Upper lobe of left lung (tissue), 6 donors: ENCODE measurements at regions not wholly inside any gene's neighbourhood (a gene's known extent, or its start where the extent isn't known, plus 50 kb on each side); places are given as distances from the start of the nearest gene placed in this dataset.

Experiments
- ATAC-seq, 2 donors: fragments of 200-7000 bp; cut with Tn5 transposase; one replicate each; pipeline ENCODE4 v1.9.1; 2022; ENCODE audit warnings: mild to moderate bottlenecking in 2 of 2, moderate library complexity in 2 of 2; ENCODE audit not compliant: low FRiP score in 2 of 2
- DNase-seq, 2 donors: peaks; one replicate each; pipeline ENCODE4 v3.0.0-alpha.2; 2019 to 2020
- H3K27ac ChIP-seq, 4 donors: fragments of 200-600 bp; sonication (generic); one replicate each; pipeline ENCODE4 v1.5.1; 2016 to 2019
- H3K27me3 ChIP-seq, 4 donors: fragments of 200-600 bp; sonication (generic); one replicate each; pipeline ENCODE4 v1.5.1; 2017 to 2019
- H3K36me3 ChIP-seq, 4 donors: fragments of 200-600 bp; sonication (generic); one replicate each; pipeline ENCODE4 v1.5.1; 2016 to 2019
- H3K4me1 ChIP-seq, 4 donors: fragments of 200-600 bp; sonication (generic); one replicate each; pipeline ENCODE4 v1.5.1; 2018 to 2019
- H3K4me3 ChIP-seq, 4 donors: fragments of 200-600 bp; sonication (generic); one replicate each; pipeline ENCODE4 v1.5.1; 2017 to 2019; ENCODE audit warnings: mild to moderate bottlenecking in 2 of 4, moderate library complexity in 1 of 4
- H3K9me3 ChIP-seq, 4 donors: fragments of 200-600 bp; sonication (generic); one replicate each; pipeline ENCODE4 v1.5.1; 2018 to 2019
- EP300 ChIP-seq, 4 donors: sonication (generic); formaldehyde crosslinking; IDR thresholded peaks; one replicate each; pipeline ENCODE4 v1.5.1; 2017; ENCODE audit warnings: antibody characterized with exemption in 4 of 4, control low read depth in 2 of 4
- POLR2A ChIP-seq, 4 donors: fragments of 450-650 bp; IDR thresholded peaks; one replicate each; pipeline ENCODE4 v1.5.1; 2016 to 2017; ENCODE audit warnings: antibody characterized with exemption in 4 of 4, mild to moderate bottlenecking in 2 of 4
- POLR2AphosphoS5 ChIP-seq, 2 donors: sonication (generic); formaldehyde crosslinking; IDR thresholded peaks; one replicate each; pipeline ENCODE4 v1.5.1; 2017; ENCODE audit warnings: antibody characterized with exemption in 2 of 2
- WGBS, 2 donors: methylation state at CpG; one replicate each; pipeline ENCODE4 v1.1.5; 2017 to 2018; 5-methylcytosine and 5-hydroxymethylcytosine counted together
- TF ChIP-seq, protein P1 (sequence below), 6 experiments: fragments of 450-650 bp in 4 of 6; fragments of 200-600 bp in 2 of 6; sonication (generic) in 2 of 6; IDR thresholded peaks; one replicate each; pipeline ENCODE4 v1.5.1; 2016 to 2019; ENCODE audit warnings: antibody characterized with exemption in 6 of 6
- donor health status: DM: no; HTN: no; CAD: no; lungs with moderate emphysema.
- donor health status: DM: no; HTN: yes; CAD: no; lungs with severe emphysema.

DNA sequence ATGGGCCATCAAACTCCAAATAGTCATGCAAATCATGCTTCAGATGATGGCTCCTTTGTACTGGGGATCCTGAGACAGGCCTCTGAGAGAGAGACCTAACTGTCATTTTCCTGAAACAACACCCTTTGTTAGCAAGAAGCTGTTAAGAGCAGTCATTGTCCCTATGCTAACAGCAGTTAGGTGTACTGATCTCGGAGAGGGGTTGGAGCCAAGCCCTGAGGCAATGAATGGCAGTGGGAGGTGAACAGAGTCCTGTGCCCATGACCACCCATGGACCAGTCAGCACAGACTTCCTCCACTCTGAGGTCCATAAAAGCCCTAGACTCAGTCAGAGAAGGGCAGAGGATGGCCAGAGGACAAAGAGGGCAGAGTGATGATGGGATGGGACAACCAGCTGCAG, 747.6 kb upstream of the LRFN5 start:
- no peaks in the 10 kb centered on the region for H3K4me1 ChIP-seq
- no peak for TF ChIP-seq EP300 (IDR thresholded peaks at IDR 0.05)
- TF ChIP-seq, protein P1, sequence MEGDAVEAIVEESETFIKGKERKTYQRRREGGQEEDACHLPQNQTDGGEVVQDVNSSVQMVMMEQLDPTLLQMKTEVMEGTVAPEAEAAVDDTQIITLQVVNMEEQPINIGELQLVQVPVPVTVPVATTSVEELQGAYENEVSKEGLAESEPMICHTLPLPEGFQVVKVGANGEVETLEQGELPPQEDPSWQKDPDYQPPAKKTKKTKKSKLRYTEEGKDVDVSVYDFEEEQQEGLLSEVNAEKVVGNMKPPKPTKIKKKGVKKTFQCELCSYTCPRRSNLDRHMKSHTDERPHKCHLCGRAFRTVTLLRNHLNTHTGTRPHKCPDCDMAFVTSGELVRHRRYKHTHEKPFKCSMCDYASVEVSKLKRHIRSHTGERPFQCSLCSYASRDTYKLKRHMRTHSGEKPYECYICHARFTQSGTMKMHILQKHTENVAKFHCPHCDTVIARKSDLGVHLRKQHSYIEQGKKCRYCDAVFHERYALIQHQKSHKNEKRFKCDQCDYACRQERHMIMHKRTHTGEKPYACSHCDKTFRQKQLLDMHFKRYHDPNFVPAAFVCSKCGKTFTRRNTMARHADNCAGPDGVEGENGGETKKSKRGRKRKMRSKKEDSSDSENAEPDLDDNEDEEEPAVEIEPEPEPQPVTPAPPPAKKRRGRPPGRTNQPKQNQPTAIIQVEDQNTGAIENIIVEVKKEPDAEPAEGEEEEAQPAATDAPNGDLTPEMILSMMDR (IDR thresholded peaks at IDR 0.05): no peak
- 39% methylated on average over 1 of the region's 1 CpG; no CpG with 5 or more reads in 1 of the 2 donors for WGBS, 2 donors
- peaks cover 0 to 6% (median 0%) of the 10 kb centered on the region in 4 donors for H3K9me3 ChIP-seq
- H3K27ac ChIP-seq: no peak overlapping the region
- no peak overlapping the region for H3K4me3 ChIP-seq
- H3K27me3 ChIP-seq: no peaks in the 10 kb centered on the region
- no peaks in the 10 kb centered on the region for H3K36me3 ChIP-seq
- DNase-seq (no peak), ATAC-seq (peak; percentile 30 to 31)

DNA sequence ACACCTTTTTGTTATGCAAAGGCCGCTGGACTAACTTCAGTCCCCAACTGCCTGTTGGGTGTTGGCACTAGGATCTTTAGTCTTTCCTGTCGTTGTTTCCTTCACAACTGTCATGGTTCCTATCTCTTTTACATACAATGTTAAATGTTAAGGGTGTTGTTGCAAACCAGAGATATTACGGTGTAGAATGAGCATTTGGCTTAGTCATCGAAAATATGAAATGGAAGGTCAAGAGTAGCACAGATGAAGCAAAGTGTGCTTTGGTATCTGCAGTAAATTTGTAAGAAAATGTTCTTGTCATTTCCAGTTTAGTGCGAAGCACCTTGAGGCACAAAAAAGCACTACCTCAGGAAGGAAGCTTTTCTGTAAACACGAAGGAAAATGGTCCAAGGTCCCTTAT, 751.3 kb upstream of the LRFN5 start:
- Histone ChIP-seq H3K4me3 (no peak overlapping the region), H3K9me3 (peaks cover 0 to 6% (median 0%) of the 10 kb centered on the region in 4 donors), H3K27ac (no peak overlapping the region), H3K36me3 (no peaks in the 10 kb centered on the region), H3K4me1 (no peaks in the 10 kb centered on the region), H3K27me3 (no peaks in the 10 kb centered on the region)
- WGBS, 2 donors: 69 to 79% methylated on average over 6 of the region's 6 CpGs
- ATAC-seq: no peak
- no peak for TF ChIP-seq EP300 (IDR thresholded peaks at IDR 0.05)
- TF ChIP-seq POLR2A (IDR thresholded peaks at IDR 0.05): no peak
- TF ChIP-seq, protein P1 (IDR thresholded peaks at IDR 0.05): no peak
- no peak for TF ChIP-seq POLR2AphosphoS5 (IDR thresholded peaks at IDR 0.05)
- no peak for DNase-seq

DNA sequence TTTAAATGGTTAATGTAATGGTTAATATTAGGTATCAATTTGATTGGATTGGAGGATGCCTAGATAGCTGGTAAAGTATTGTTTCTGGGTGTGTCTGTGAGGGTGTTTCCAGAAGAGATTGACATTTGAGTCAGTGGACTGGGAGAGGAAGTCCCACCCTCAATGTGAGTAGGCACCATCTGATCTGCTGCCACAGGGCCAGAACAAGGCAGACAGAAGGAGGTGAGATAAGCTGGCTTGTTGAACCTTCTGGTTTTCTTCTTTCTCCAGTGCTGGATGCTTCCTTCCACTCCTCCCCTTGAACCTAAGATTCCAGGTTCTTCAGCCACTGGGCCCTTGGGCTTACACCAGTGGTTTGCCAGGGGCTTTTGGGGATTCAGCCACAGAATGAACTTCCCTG, 756.5 kb upstream of the LRFN5 start:
- no peak overlapping the region for H3K4me3 ChIP-seq
- no peaks in the 10 kb centered on the region for H3K4me1 ChIP-seq
- TF ChIP-seq POLR2A (IDR thresholded peaks at IDR 0.05): no peak
- TF ChIP-seq, protein P1 (IDR thresholded peaks at IDR 0.05): no peak
- no peak for TF ChIP-seq EP300 (IDR thresholded peaks at IDR 0.05)
- TF ChIP-seq POLR2AphosphoS5 (IDR thresholded peaks at IDR 0.05): no peak
- H3K27ac ChIP-seq: no peak overlapping the region
- no peak for ATAC-seq
- no peak for DNase-seq
- no peaks in the 10 kb centered on the region for H3K9me3 ChIP-seq
- no peaks in the 10 kb centered on the region for H3K36me3 ChIP-seq
- no peaks in the 10 kb centered on the region for H3K27me3 ChIP-seq

DNA sequence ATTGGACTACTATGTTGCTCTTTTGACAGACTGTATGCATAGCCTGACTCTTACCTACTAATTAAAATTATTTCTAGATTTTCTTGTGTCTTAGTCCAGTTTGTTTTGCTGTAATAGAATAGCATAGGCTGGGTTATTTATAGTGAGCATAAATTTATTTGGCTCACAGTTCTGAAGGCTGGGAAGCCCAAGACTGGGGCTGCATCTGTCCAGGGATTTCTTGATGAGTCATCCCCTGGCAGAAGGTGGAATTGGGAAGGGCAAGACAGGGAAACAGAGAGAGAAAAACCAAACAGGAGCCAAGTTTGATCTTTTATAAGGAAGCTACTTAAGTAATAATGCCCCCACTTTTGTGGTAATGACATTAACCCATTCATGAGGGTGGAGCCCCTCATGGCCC, 759.2 kb upstream of the LRFN5 start:
- Histone ChIP-seq H3K4me1 (no peaks in the 10 kb centered on the region), H3K36me3 (no peaks in the 10 kb centered on the region), H3K4me3 (no peak overlapping the region), H3K27me3 (no peaks in the 10 kb centered on the region), H3K9me3 (no peaks in the 10 kb centered on the region), H3K27ac (no peak overlapping the region)
- no peak for TF ChIP-seq POLR2A (IDR thresholded peaks at IDR 0.05)
- no peak for TF ChIP-seq POLR2AphosphoS5 (IDR thresholded peaks at IDR 0.05)
- no peak for TF ChIP-seq EP300 (IDR thresholded peaks at IDR 0.05)
- TF ChIP-seq, protein P1 (IDR thresholded peaks at IDR 0.05): no peak
- ATAC-seq: no peak
- no peak for DNase-seq

DNA sequence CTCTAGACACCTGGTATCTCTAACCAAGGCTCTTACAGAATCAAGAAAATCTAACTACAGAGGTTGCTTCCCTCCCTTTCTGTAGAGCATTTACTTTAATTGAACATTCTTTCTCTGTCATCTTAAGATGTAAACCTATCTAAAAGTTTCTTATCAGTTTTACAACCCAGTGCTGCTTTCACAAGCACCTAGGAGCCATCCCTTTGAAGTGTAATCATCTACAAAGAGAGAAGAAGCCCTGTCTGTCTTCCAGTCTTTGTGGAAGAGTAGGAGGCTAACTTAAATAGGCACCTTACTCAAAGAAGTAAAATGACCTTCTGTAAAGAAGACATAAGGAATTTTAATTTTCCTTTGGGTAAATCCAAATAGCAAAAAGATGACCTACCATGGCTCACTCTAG, 763.9 kb upstream of the LRFN5 start:
- ATAC-seq: no peak
- no peak for DNase-seq
- no peak overlapping the region for H3K27ac ChIP-seq
- H3K4me3 ChIP-seq: no peak overlapping the region
- H3K36me3 ChIP-seq: no peaks in the 10 kb centered on the region
- no peaks in the 10 kb centered on the region for H3K9me3 ChIP-seq
- TF ChIP-seq, protein P1 (IDR thresholded peaks at IDR 0.05): no peak
- TF ChIP-seq POLR2A (IDR thresholded peaks at IDR 0.05): no peak
- no peaks in the 10 kb centered on the region for H3K27me3 ChIP-seq
- no peaks in the 10 kb centered on the region for H3K4me1 ChIP-seq
